KMS-11 (cell line): ENCODE measurements at regions not wholly inside any gene's neighbourhood (a gene's known extent, or its start where the extent isn't known, plus 50 kb on each side); places are given as distances from the start of the nearest gene placed in this dataset.

Source experiments
- H2AFZ ChIP-seq: fragments of 200-600 bp; sonication (generic); 2 replicates; pipeline ENCODE4 v1.6.1; 2016; ENCODE audit warnings: antibody characterized with exemption, mixed run types, low read depth
- H3K27ac ChIP-seq: fragments of 200-600 bp; sonication (generic); 2 replicates; pipeline ENCODE4 v1.6.1; 2016; ENCODE audit warnings: mild to moderate bottlenecking, mixed run types
- H3K27me3 ChIP-seq: fragments of 200-600 bp; sonication (generic); 2 replicates; pipeline ENCODE4 v1.6.1; 2017; ENCODE audit warnings: mild to moderate bottlenecking, low read depth, mixed run types, moderate library complexity; ENCODE audit not compliant: insufficient read depth
- H3K36me3 ChIP-seq: fragments of 200-600 bp; sonication (generic); 2 replicates; pipeline ENCODE4 v1.6.1; 2017; ENCODE audit warnings: mild to moderate bottlenecking, mixed run types; ENCODE audit not compliant: insufficient read depth
- H3K4me1 ChIP-seq: fragments of 200-600 bp; sonication (generic); 2 replicates; pipeline ENCODE4 v1.6.1; 2016; ENCODE audit warnings: mild to moderate bottlenecking, low read depth, mixed run types; ENCODE audit not compliant: poor library complexity, severe bottlenecking
- H3K4me2 ChIP-seq: fragments of 200-600 bp; sonication (generic); 2 replicates; pipeline ENCODE4 v1.7.0; 2016; ENCODE audit warnings: mild to moderate bottlenecking, mixed run types
- H3K4me3 ChIP-seq: fragments of 200-600 bp; sonication (generic); IDR thresholded peaks from 2 replicates; pipeline ENCODE4 v1.6.1; 2017; ENCODE audit warnings: low read depth, low read length, mixed read lengths; ENCODE audit not compliant: insufficient read depth
- H3K79me2 ChIP-seq: fragments of 200-600 bp; sonication (generic); 2 replicates; pipeline ENCODE4 v1.6.1; 2016; ENCODE audit warnings: low read depth, mixed run types; ENCODE audit not compliant: insufficient read depth
- H3K9ac ChIP-seq: fragments of 200-600 bp; sonication (generic); 2 replicates; pipeline ENCODE4 v1.6.1; 2016; ENCODE audit warnings: mild to moderate bottlenecking, mixed run types
- H4K20me1 ChIP-seq: fragments of 200-600 bp; sonication (generic); 2 replicates; pipeline ENCODE4 v1.6.1; 2016; ENCODE audit warnings: mild to moderate bottlenecking, mixed run types; ENCODE audit not compliant: insufficient read depth
- CTCF ChIP-seq: fragments of 200-600 bp; sonication (generic); conservative IDR thresholded peaks from 2 replicates; pipeline ENCODE4 v1.6.1; 2017; ENCODE audit warnings: low read depth, mild to moderate bottlenecking, antibody characterized with exemption, low read length, moderate library complexity, mixed read lengths

GRCh38 chrX:139049465-139049864 lies 337.9 kb upstream of the FGF13 start:
- Histone ChIP-seq H3K4me2 (no peak overlapping the region), H2AFZ (no peak overlapping the region), H3K4me1 (no peaks in the 10 kb centered on the region), H3K4me3 (no peak overlapping the region), H3K36me3 (no peaks in the 10 kb centered on the region), H3K9ac (no peak overlapping the region), H4K20me1 (no peaks in the 10 kb centered on the region), H3K27me3 (no peaks in the 10 kb centered on the region), H3K79me2 (no peaks in the 10 kb centered on the region), H3K27ac (no peak overlapping the region)
- TF ChIP-seq CTCF: no peak

- no peak for TF ChIP-seq CTCF
- Histone ChIP-seq H3K4me1 (no peaks in the 10 kb centered on the region), H3K4me3 (no peak overlapping the region), H3K27ac (no peak overlapping the region), H3K9ac (no peak overlapping the region), H4K20me1 (no peaks in the 10 kb centered on the region), H3K27me3 (no peaks in the 10 kb centered on the region), H3K79me2 (no peaks in the 10 kb centered on the region), H2AFZ (no peak overlapping the region), H3K36me3 (no peaks in the 10 kb centered on the region), H3K4me2 (no peak overlapping the region)
Observed at GRCh38 chrX:139044680-139045079, 333.2 kb upstream of the FGF13 start.

GRCh38 chrX:139039041-139039440 lies 327.5 kb upstream of the FGF13 start:
- no peak overlapping the region for H3K4me2 ChIP-seq
- H3K4me1 ChIP-seq: no peaks in the 10 kb centered on the region
- no peaks in the 10 kb centered on the region for H4K20me1 ChIP-seq
- H3K79me2 ChIP-seq: no peaks in the 10 kb centered on the region
- H2AFZ ChIP-seq: no peak overlapping the region
- H3K27me3 ChIP-seq: no peaks in the 10 kb centered on the region
- H3K9ac ChIP-seq: no peak overlapping the region
- no peak for TF ChIP-seq CTCF
- H3K27ac ChIP-seq: no peak overlapping the region
- no peaks in the 10 kb centered on the region for H3K36me3 ChIP-seq
- no peak overlapping the region for H3K4me3 ChIP-seq

DNA sequence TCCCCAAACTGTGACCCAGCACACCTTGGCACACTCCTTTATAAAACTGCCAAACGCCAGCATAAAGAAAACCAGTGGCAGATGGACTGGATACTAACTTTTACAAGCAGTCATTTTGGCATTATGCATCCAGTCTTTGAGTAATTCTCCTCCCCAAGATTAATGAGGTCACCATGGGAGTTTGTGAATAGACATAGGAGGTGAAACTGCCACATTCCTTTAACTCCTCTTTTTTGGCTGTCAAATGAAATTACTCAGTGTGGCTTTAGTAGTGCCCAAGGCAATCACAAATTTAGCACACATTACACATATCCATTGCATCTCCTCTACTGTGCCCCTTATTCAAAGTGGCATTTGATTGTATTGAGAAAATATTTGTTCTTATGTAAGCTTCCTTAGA lies 315.3 kb upstream of the FGF13 start:
- Histone ChIP-seq H3K4me3 (no peak overlapping the region), H3K27me3 (no peaks in the 10 kb centered on the region), H4K20me1 (no peaks in the 10 kb centered on the region)

More for the DNA sequence above, 315.3 kb upstream of the FGF13 start:
- Histone ChIP-seq H3K79me2 (no peaks in the 10 kb centered on the region), H3K27ac (no peak overlapping the region), H3K36me3 (no peaks in the 10 kb centered on the region), H3K9ac (no peak overlapping the region), H3K4me1 (no peaks in the 10 kb centered on the region), H2AFZ (no peak overlapping the region), H3K4me2 (no peak overlapping the region)
- TF ChIP-seq CTCF: no peak
